PC-3 (cell line): ENCODE measurements at regions not wholly inside any gene's neighbourhood (a gene's known extent, or its start where the extent isn't known, plus 50 kb on each side); places are given as distances from the start of the nearest gene placed in this dataset.
A peak's percentile ranks its signal among the peaks of the same experiment; 100 is the strongest.

Source experiments
- ATAC-seq: fragments of 200-7000 bp; cut with Tn5 transposase; 2 replicates; pipeline ENCODE4 v1.9.1; 2020; ENCODE audit warnings: mild to moderate bottlenecking, moderate library complexity
- BruUV-seq: library from RNA; stranded (reverse); fragments of 400-500 nt; replicated peaks from 2 replicates; lab custom pipeline; 2021; lab: Mats Ljungman, UMichigan
- CTCF ChIA-PET: fragments of 300-600 bp; sonication (Branson Sonifier 250); formaldehyde crosslinking; loops from one replicate; lab custom pipeline; 2022; ENCODE audit warnings: antibody characterized with exemption; lab: Charles Lee
- POLR2A ChIA-PET: fragments of 300-600 bp; sonication (Branson Sonifier 250); formaldehyde crosslinking; loops from one replicate; lab custom pipeline; 2022; ENCODE audit warnings: antibody characterized with exemption; ENCODE audit not compliant: unreplicated experiment; lab: Charles Lee
- DNase-seq: peaks from one replicate; pipeline ENCODE4 v3.0.0-alpha.2; 2015
- H2AFZ ChIP-seq: fragments of 300-600 bp; sonication (generic); 2 replicates; pipeline ENCODE4 v1.6.0; 2016; ENCODE audit warnings: antibody characterized with exemption, low read length
- H3F3A ChIP-seq: fragments of 300-600 bp; sonication (generic); one replicate; pipeline ENCODE4 v1.6.0; 2017; ENCODE audit warnings: antibody characterized with exemption, low read length, control low read depth, mild to moderate bottlenecking; ENCODE audit not compliant: unreplicated experiment
- H3K27ac ChIP-seq: fragments of 300-600 bp; sonication (generic); 2 replicates; pipeline ENCODE4 v1.5.1; 2016; ENCODE audit warnings: mild to moderate bottlenecking, low read length
- H3K27me3 ChIP-seq: fragments of 300-600 bp; sonication (generic); 2 replicates; pipeline ENCODE4 v1.6.1; 2016; ENCODE audit warnings: low read length, mixed read lengths
- H3K36me3 ChIP-seq: fragments of 300-600 bp; sonication (generic); 2 replicates; pipeline ENCODE4 v1.6.1; 2016; ENCODE audit warnings: low read depth, mixed run types, low read length, mixed read lengths
- H3K4me1 ChIP-seq: fragments of 300-600 bp; sonication (generic); 2 replicates; pipeline ENCODE4 v1.5.1; 2016; ENCODE audit warnings: low read length; ENCODE audit not compliant: insufficient read depth
- H3K4me2 ChIP-seq: fragments of 300-600 bp; sonication (generic); 2 replicates; pipeline ENCODE4 v1.6.0; 2016; ENCODE audit warnings: low read length
- H3K4me3 ChIP-seq: fragments of 300-600 bp; sonication (generic); 2 replicates; pipeline ENCODE4 v1.5.1; 2016; ENCODE audit warnings: mild to moderate bottlenecking, low read length, mixed read lengths
- H3K79me2 ChIP-seq: fragments of 300-600 bp; sonication (generic); 2 replicates; pipeline ENCODE4 v1.6.1; 2017; ENCODE audit warnings: low read length, mixed read lengths
- H3K9ac ChIP-seq: fragments of 300-600 bp; sonication (generic); 2 replicates; pipeline ENCODE4 v1.6.0; 2016; ENCODE audit warnings: mild to moderate bottlenecking, low read length
- H3K9me2 ChIP-seq: fragments of 300-600 bp; sonication (generic); replicated peaks from 2 replicates; pipeline ENCODE4 v1.6.1; 2016; ENCODE audit warnings: mixed run types, low read length, mixed read lengths
- H3K9me3 ChIP-seq: fragments of 300-600 bp; sonication (generic); 2 replicates; pipeline ENCODE4 v1.6.1; 2016; ENCODE audit warnings: low read length, mixed read lengths
- H4K20me1 ChIP-seq: fragments of 300-600 bp; sonication (generic); 2 replicates; pipeline ENCODE4 v1.6.1; 2016; ENCODE audit warnings: low read length, mixed read lengths
- CTCF ChIP-seq: fragments of 300-600 bp; sonication (generic); conservative IDR thresholded peaks from 2 replicates; pipeline ENCODE4 v1.5.1; 2017; ENCODE audit warnings: antibody characterized with exemption, low read depth, mild to moderate bottlenecking, low read length
- EZH2 ChIP-seq: fragments of 300-600 bp; sonication (generic); IDR thresholded peaks from one replicate; pipeline ENCODE4 v1.6.1; 2017; ENCODE audit warnings: antibody characterized with exemption, mild to moderate bottlenecking, low read length; ENCODE audit not compliant: unreplicated experiment
- EZH2phosphoT487 ChIP-seq: fragments of 300-600 bp; sonication (generic); IDR thresholded peaks from 2 replicates; pipeline ENCODE4 v1.6.1; 2018; ENCODE audit warnings: mild to moderate bottlenecking, antibody characterized with exemption, low read length, borderline replicate concordance
- intact Hi-C: fragments of 100-400 bp; cut with micrococcal nuclease; formaldehyde crosslinking; loops from 2 replicates; pipeline ENCODE4 v1.9.0; 2023

GRCh38 chr15:69794645-69795469 is 302.9 kb downstream of the TLE3 start:
- intact Hi-C loops: no loop called here
- no peak overlapping the region for H3K27ac ChIP-seq
- H3K36me3 ChIP-seq: no peaks in the 10 kb centered on the region
- peak overlapping the region; percentile 5 for H3K4me2 ChIP-seq
- H3K4me3 ChIP-seq: 0 out of 2 replicates have a peak overlapping the region, but pooled peaks have one; percentile 8
- ChIA-PET CTCF (no interaction called here), POLR2A (no interaction called here)
- H2AFZ ChIP-seq: peak overlapping the region; percentile 35
- no peaks in the 10 kb centered on the region for H3K9me3 ChIP-seq
- H3K4me1 ChIP-seq: peaks cover 18% of the 10 kb centered on the region
- TF ChIP-seq EZH2phosphoT487 (no peak), CTCF (no peak), EZH2 (no peak)
- no peaks in the 10 kb centered on the region for H3K79me2 ChIP-seq
- ATAC-seq: no peak
- H3K9me2 ChIP-seq: no peaks in the 10 kb centered on the region
- no TSS peak for BruUV-seq
- no peaks in the 10 kb centered on the region for H4K20me1 ChIP-seq
- DNase-seq: peak; percentile 62
- H3K9ac ChIP-seq: no peak overlapping the region
- H3F3A ChIP-seq: no peaks in the 10 kb centered on the region
- H3K27me3 ChIP-seq: no peaks in the 10 kb centered on the region

DNA sequence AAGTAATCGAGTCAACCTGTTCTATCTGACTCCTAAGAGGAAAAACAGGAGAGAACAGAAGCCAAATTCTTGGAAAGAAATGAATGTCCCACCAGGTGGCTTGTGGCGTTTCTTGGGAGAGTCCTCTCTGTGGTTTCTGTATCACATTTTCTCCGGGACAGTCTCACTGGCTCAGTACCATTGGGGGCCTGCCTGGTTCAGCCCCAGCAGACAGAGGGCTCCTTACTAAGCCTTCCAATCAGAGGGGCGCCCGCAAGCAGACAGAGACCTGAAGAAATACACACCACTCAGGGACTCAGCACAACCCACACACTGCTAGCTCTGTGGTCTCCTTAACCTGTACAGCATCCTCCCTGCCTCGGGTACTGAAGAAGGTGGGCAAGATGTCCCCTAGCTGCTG is 302.1 kb downstream of the TLE3 start:
- Histone ChIP-seq H3K9me2 (no peaks in the 10 kb centered on the region), H2AFZ (no peak overlapping the region), H3F3A (no peaks in the 10 kb centered on the region), H3K4me2 (no peak overlapping the region), H3K79me2 (no peaks in the 10 kb centered on the region), H3K4me1 (peaks cover 18% of the 10 kb centered on the region), H3K27me3 (no peaks in the 10 kb centered on the region), H4K20me1 (no peaks in the 10 kb centered on the region), H3K9ac (no peak overlapping the region), H3K9me3 (no peaks in the 10 kb centered on the region), H3K36me3 (no peaks in the 10 kb centered on the region), H3K4me3 (no peak overlapping the region), H3K27ac (no peak overlapping the region)
- ATAC-seq (no peak), DNase-seq (no peak)
- intact Hi-C loops: no loop called here
- TF ChIP-seq CTCF: no peak
- no peak for TF ChIP-seq EZH2phosphoT487
- TF ChIP-seq EZH2: no peak
- no TSS peak for BruUV-seq
- POLR2A ChIA-PET: no interaction called here
- CTCF ChIA-PET: no interaction called here

GRCh38 chr15:69797051-69797595 is 300.6 kb downstream of the TLE3 start:
- Histone ChIP-seq H3K9me3 (no peaks in the 10 kb centered on the region), H3K27me3 (no peaks in the 10 kb centered on the region), H3F3A (no peaks in the 10 kb centered on the region), H3K27ac (no peak overlapping the region), H3K36me3 (no peaks in the 10 kb centered on the region), H2AFZ (no peak overlapping the region), H3K4me3 (no peak overlapping the region), H3K4me2 (no peak overlapping the region), H3K79me2 (no peaks in the 10 kb centered on the region), H4K20me1 (no peaks in the 10 kb centered on the region), H3K9ac (no peak overlapping the region), H3K9me2 (no peaks in the 10 kb centered on the region), H3K4me1 (peaks cover 18% of the 10 kb centered on the region)
- POLR2A ChIA-PET: no interaction called here
- no TSS peak for BruUV-seq
- intact Hi-C loops: no loop called here
- DNase-seq (no peak), ATAC-seq (no peak)
- TF ChIP-seq EZH2phosphoT487 (no peak), EZH2 (no peak)
- CTCF ChIA-PET: no interaction called here
